ENCODE measurements at regions not wholly inside any gene's neighbourhood (a gene's known extent, or its start where the extent isn't known, plus 50 kb on each side); places are given as distances from the start of the nearest gene placed in this dataset.

DNA sequence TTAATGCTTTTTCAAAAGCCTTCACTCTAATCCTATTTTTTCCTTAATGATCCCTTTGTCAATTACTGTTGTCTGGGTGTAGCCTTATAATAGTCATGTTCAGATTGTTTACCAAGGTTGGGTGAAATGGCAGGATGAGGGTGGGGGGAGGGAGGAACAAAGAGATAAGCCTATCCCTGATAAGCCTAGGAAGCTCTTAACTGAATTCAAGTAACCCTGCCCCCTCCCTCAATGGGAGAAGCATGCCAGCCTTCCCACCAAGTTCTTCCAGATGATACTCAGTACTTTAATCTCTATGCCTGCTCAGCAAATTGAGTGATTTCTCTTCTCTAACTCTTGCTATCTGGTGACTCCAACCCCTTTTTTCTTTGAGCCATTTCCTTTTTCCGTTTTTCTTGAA lies 180.3 kb upstream of the ETAA1 start:
- H3K4me3 Mint-ChIP-seq = no peak overlapping the region
- no peaks in the 10 kb centered on the region for H3K36me3 Mint-ChIP-seq
- Histone ChIP-seq H3K4me3 (ENCODE audit: low read length) (no peak overlapping the region), H3K4me1 (ENCODE audit: control insufficient read depth in 2 of 2, insufficient read depth in 2 of 2, low read length in 2 of 2) (no peaks in the 10 kb centered on the region), H3K9me3 (ENCODE audit: control insufficient read depth in 2 of 3, low read length in 3 of 3) (peaks cover 0 to 5% (median 0%) of the 10 kb centered on the region in 3 experiments), H3K27ac (ENCODE audit: low read depth, low read length) (no peak overlapping the region), H3K27me3 (ENCODE audit: control insufficient read depth in 2 of 2, insufficient read depth in 2 of 2, low read length in 2 of 2) (no peaks in the 10 kb centered on the region), H3K36me3 (ENCODE audit: control insufficient read depth in 2 of 3, insufficient read depth in 3 of 3, low read length in 3 of 3) (no peaks in the 10 kb centered on the region)
- intact Hi-C loops (cut with micrococcal nuclease) = no loop called here
- POLR2A ChIA-PET = no interaction called here
- DNase-seq (no peak), ATAC-seq (no peak)
- H3K9me3 Mint-ChIP-seq = peaks cover 0 to 15% (median 5%) of the 10 kb centered on the region in 11 donors
- H3K4me1 Mint-ChIP-seq = no peaks in the 10 kb centered on the region
- H3K27me3 Mint-ChIP-seq = peaks cover 0 to 22% (median 7%) of the 10 kb centered on the region in 5 donors
- no peak overlapping the region for H3K27ac Mint-ChIP-seq
- CTCF ChIA-PET = no interaction called here

DNA sequence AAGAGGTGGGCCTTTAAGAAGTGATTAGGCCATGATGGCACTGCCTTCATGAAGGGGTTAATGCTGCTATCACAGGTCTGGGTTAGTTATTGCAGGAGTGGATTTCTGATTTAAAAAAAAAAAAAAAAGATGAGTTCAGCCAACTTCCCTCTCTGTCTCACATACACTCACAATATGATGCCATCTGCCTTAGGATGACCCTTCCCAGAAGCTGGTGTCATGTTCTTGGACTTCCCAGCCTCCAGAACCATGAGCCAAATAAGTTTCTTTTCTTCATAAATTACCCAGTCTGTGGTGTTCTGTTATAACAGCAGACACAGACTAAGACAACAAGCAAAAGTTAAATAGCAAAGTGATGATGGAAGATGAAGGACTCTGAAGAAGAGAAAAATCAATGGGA lies 179.7 kb upstream of the ETAA1 start:
- Mint-ChIP-seq H3K27me3 (peaks cover 0 to 22% (median 7%) of the 10 kb centered on the region in 5 donors), H3K4me3 (no peak overlapping the region), H3K4me1 (no peaks in the 10 kb centered on the region), H3K9me3 (peaks cover 0 to 15% (median 5%) of the 10 kb centered on the region in 11 donors), H3K36me3 (no peaks in the 10 kb centered on the region), H3K27ac (no peak overlapping the region)
- H3K27ac ChIP-seq (ENCODE audit: low read depth, low read length) = no peak overlapping the region
- ChIA-PET CTCF (no interaction called here), POLR2A (no interaction called here)
- no peaks in the 10 kb centered on the region for H3K4me1 ChIP-seq (ENCODE audit: control insufficient read depth in 2 of 2, insufficient read depth in 2 of 2, low read length in 2 of 2)
- DNase-seq (no peak), ATAC-seq (no peak)
- peaks cover 0 to 5% (median 0%) of the 10 kb centered on the region in 3 experiments for H3K9me3 ChIP-seq (ENCODE audit: control insufficient read depth in 2 of 3, low read length in 3 of 3)
- intact Hi-C loops (cut with micrococcal nuclease) = no loop called here
- no peaks in the 10 kb centered on the region for H3K27me3 ChIP-seq (ENCODE audit: control insufficient read depth in 2 of 2, insufficient read depth in 2 of 2, low read length in 2 of 2)
- no peak overlapping the region for H3K4me3 ChIP-seq (ENCODE audit: low read length)
- no peaks in the 10 kb centered on the region for H3K36me3 ChIP-seq (ENCODE audit: control insufficient read depth in 2 of 3, insufficient read depth in 3 of 3, low read length in 3 of 3)

- H3K9me3 ChIP-seq (ENCODE audit: control insufficient read depth in 2 of 3, low read length in 3 of 3) = peaks cover 0 to 5% (median 0%) of the 10 kb centered on the region in 3 experiments
- no peaks in the 10 kb centered on the region for H3K4me1 ChIP-seq (ENCODE audit: control insufficient read depth in 2 of 2, insufficient read depth in 2 of 2, low read length in 2 of 2)
- POLR2A ChIA-PET = no interaction called here
- H3K4me3 ChIP-seq (ENCODE audit: low read length) = no peak overlapping the region
- no peaks in the 10 kb centered on the region for H3K4me1 Mint-ChIP-seq
- no peaks in the 10 kb centered on the region for H3K36me3 Mint-ChIP-seq
- CTCF ChIA-PET = no interaction called here
- H3K27ac Mint-ChIP-seq = no peak overlapping the region
- no peak overlapping the region for H3K4me3 Mint-ChIP-seq
- peaks cover 0 to 19% (median 7%) of the 10 kb centered on the region in 5 donors for H3K27me3 Mint-ChIP-seq
- no peaks in the 10 kb centered on the region for H3K27me3 ChIP-seq (ENCODE audit: control insufficient read depth in 2 of 2, insufficient read depth in 2 of 2, low read length in 2 of 2)
- H3K27ac ChIP-seq (ENCODE audit: low read depth, low read length) = no peak overlapping the region
- ATAC-seq (no peak), DNase-seq (no peak)
- no peaks in the 10 kb centered on the region for H3K36me3 ChIP-seq (ENCODE audit: control insufficient read depth in 2 of 3, insufficient read depth in 3 of 3, low read length in 3 of 3)
- H3K9me3 Mint-ChIP-seq = peaks cover 0 to 15% (median 5%) of the 10 kb centered on the region in 11 donors
- intact Hi-C loops (cut with micrococcal nuclease) = no loop called here
Observed at GRCh38 chr2:67218056-67218455, 179.1 kb upstream of the ETAA1 start.

- Mint-ChIP-seq H3K27ac (no peak overlapping the region), H3K36me3 (no peaks in the 10 kb centered on the region), H3K4me1 (no peaks in the 10 kb centered on the region), H3K4me3 (no peak overlapping the region), H3K9me3 (peaks cover 0 to 15% (median 4%) of the 10 kb centered on the region in 11 donors), H3K27me3 (peaks cover 0 to 15% (median 6%) of the 10 kb centered on the region in 5 donors)
- DNase-seq = no peak
- ChIA-PET CTCF (no interaction called here), POLR2A (no interaction called here)
- Histone ChIP-seq H3K4me1 (ENCODE audit: control insufficient read depth in 2 of 2, insufficient read depth in 2 of 2, low read length in 2 of 2) (no peaks in the 10 kb centered on the region), H3K9me3 (ENCODE audit: control insufficient read depth in 2 of 3, low read length in 3 of 3) (peaks cover 0 to 5% (median 0%) of the 10 kb centered on the region in 3 experiments), H3K27ac (ENCODE audit: low read depth, low read length) (no peak overlapping the region), H3K36me3 (ENCODE audit: control insufficient read depth in 2 of 3, insufficient read depth in 3 of 3, low read length in 3 of 3) (no peaks in the 10 kb centered on the region), H3K27me3 (ENCODE audit: control insufficient read depth in 2 of 2, insufficient read depth in 2 of 2, low read length in 2 of 2) (no peaks in the 10 kb centered on the region), H3K4me3 (ENCODE audit: low read length) (no peak overlapping the region)
- intact Hi-C loops (cut with micrococcal nuclease) = no loop called here
- no peak for ATAC-seq
Observed at GRCh38 chr2:67219651-67220050, 177.5 kb upstream of the ETAA1 start.

GRCh38 chr2:67221266-67221665 lies 175.9 kb upstream of the ETAA1 start:
- no peak for DNase-seq
- no peak for ATAC-seq
- POLR2A ChIA-PET = interaction anchor here (0.8 kb wide), 1 partner anchor 11 kb away, joined by 4 read pairs; no protein-coding TSS in a partner anchor

DNA sequence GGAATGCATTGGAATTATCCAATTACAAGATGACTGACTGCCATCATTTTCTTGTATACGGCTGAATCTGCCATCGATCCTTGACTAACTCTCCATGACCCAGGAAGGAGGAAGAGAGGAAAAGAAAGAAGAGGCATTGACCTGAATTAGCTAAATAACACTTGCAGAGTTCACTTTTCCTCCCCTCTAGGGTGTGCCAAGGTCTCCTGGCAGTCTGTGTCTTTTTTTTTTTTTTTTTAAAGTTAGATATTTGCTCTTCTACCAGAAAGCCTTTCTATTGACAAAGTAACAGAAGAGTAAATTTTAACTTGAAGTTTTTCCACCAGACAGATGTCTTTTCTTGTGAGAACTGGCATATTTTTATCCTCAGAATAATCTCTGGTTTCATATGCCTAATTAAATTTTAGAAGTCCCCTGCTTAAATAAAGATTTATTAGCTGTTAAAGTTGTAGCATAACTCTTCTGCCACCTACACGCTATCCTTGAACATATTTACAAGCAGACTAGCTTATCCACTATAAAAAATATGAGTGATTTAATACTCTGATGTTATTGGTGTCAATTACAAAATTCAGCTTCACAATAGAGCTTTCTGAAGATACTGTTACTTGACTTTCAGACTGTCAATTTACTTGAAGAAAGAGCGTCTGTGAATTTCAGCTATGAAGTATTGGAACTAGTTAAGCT lies 171.7 kb upstream of the ETAA1 start:
- no peaks in the 10 kb centered on the region for H3K36me3 Mint-ChIP-seq
- POLR2A ChIA-PET = no interaction called here
- Histone ChIP-seq H3K27me3 (ENCODE audit: control insufficient read depth in 2 of 2, insufficient read depth in 2 of 2, low read length in 2 of 2) (no peaks in the 10 kb centered on the region), H3K4me1 (ENCODE audit: control insufficient read depth in 2 of 2, insufficient read depth in 2 of 2, low read length in 2 of 2) (no peaks in the 10 kb centered on the region), H3K36me3 (ENCODE audit: control insufficient read depth in 2 of 3, insufficient read depth in 3 of 3, low read length in 3 of 3) (no peaks in the 10 kb centered on the region), H3K27ac (ENCODE audit: low read depth, low read length) (no peak overlapping the region), H3K4me3 (ENCODE audit: low read length) (no peak overlapping the region), H3K9me3 (ENCODE audit: control insufficient read depth in 2 of 3, low read length in 3 of 3) (no peaks in the 10 kb centered on the region)
- H3K9me3 Mint-ChIP-seq = peaks cover 0 to 1% (median 0%) of the 10 kb centered on the region in 11 donors
- H3K27ac Mint-ChIP-seq = no peak overlapping the region
- ATAC-seq (no peak), DNase-seq (no peak)
- no peak overlapping the region for H3K4me3 Mint-ChIP-seq
- CTCF ChIA-PET = no interaction called here
- H3K4me1 Mint-ChIP-seq = no peaks in the 10 kb centered on the region
- intact Hi-C loops (cut with micrococcal nuclease) = no loop called here
- H3K27me3 Mint-ChIP-seq = peaks cover 0 to 7% (median 0%) of the 10 kb centered on the region in 5 donors

More at GRCh38 chr2:67221266-67221665, 175.9 kb upstream of the ETAA1 start:
- H3K36me3 ChIP-seq (ENCODE audit: control insufficient read depth in 2 of 3, insufficient read depth in 3 of 3, low read length in 3 of 3) = no peaks in the 10 kb centered on the region
- no peak overlapping the region for H3K4me3 ChIP-seq (ENCODE audit: low read length)
- H3K27me3 Mint-ChIP-seq = peaks cover 0 to 4% (median 0%) of the 10 kb centered on the region in 5 donors
- no peak overlapping the region for H3K27ac ChIP-seq (ENCODE audit: low read depth, low read length)
- peaks cover 0 to 5% (median 0%) of the 10 kb centered on the region in 3 experiments for H3K9me3 ChIP-seq (ENCODE audit: control insufficient read depth in 2 of 3, low read length in 3 of 3)
- no peaks in the 10 kb centered on the region for H3K27me3 ChIP-seq (ENCODE audit: control insufficient read depth in 2 of 2, insufficient read depth in 2 of 2, low read length in 2 of 2)
- H3K27ac Mint-ChIP-seq = no peak overlapping the region
- CTCF ChIA-PET = no interaction called here
- intact Hi-C loops (cut with micrococcal nuclease) = no loop called here
- H3K4me1 Mint-ChIP-seq = no peaks in the 10 kb centered on the region
- H3K9me3 Mint-ChIP-seq = peaks cover 0 to 15% (median 3%) of the 10 kb centered on the region in 11 donors
- no peaks in the 10 kb centered on the region for H3K4me1 ChIP-seq (ENCODE audit: control insufficient read depth in 2 of 2, insufficient read depth in 2 of 2, low read length in 2 of 2)
- H3K4me3 Mint-ChIP-seq = no peak overlapping the region
- no peaks in the 10 kb centered on the region for H3K36me3 Mint-ChIP-seq

DNA sequence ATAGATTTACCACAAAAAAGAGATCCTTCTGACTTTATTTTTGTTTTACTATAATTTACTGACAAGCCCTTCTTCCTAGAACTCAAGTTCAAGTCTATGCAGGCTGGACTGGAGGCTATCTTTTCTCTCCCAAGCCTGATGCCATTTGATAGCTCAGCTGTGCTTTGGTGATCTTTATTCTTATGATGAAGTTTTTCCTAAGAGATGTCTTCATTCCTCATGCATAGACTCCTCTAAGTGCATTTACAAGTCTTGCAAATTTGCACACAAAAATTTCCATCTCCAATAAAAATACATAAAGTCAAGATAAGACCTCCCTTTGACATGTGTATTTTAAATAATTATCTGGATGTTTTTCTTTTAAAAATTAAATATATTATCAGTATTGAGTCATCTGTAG lies 167.4 kb upstream of the ETAA1 start:
- intact Hi-C loops (cut with micrococcal nuclease) = no loop called here
- H3K36me3 Mint-ChIP-seq = no peaks in the 10 kb centered on the region
- peaks cover 0 to 7% (median 3%) of the 10 kb centered on the region in 5 donors for H3K27me3 Mint-ChIP-seq
- H3K4me1 Mint-ChIP-seq = no peaks in the 10 kb centered on the region
- DNase-seq (no peak), ATAC-seq (no peak)
- CTCF ChIA-PET = no interaction called here
- no peak overlapping the region for H3K27ac Mint-ChIP-seq
- no peaks in the 10 kb centered on the region for H3K36me3 ChIP-seq (ENCODE audit: control insufficient read depth in 2 of 3, insufficient read depth in 3 of 3, low read length in 3 of 3)
- H3K4me3 Mint-ChIP-seq = no peak overlapping the region
- H3K4me1 ChIP-seq (ENCODE audit: control insufficient read depth in 2 of 2, insufficient read depth in 2 of 2, low read length in 2 of 2) = no peaks in the 10 kb centered on the region
- POLR2A ChIA-PET = no interaction called here
- H3K27ac ChIP-seq (ENCODE audit: low read depth, low read length) = no peak overlapping the region
- H3K9me3 Mint-ChIP-seq = no peaks in the 10 kb centered on the region
- no peak overlapping the region for H3K4me3 ChIP-seq (ENCODE audit: low read length)
- H3K27me3 ChIP-seq (ENCODE audit: control insufficient read depth in 2 of 2, insufficient read depth in 2 of 2, low read length in 2 of 2) = no peaks in the 10 kb centered on the region
- no peaks in the 10 kb centered on the region for H3K9me3 ChIP-seq (ENCODE audit: control insufficient read depth in 2 of 3, low read length in 3 of 3)
